Progenitor cell of endocrine pancreas (in vitro differentiated cells): ENCODE measurements at regions not wholly inside any gene's neighbourhood (a gene's known extent, or its start where the extent isn't known, plus 50 kb on each side); places are given as distances from the start of the nearest gene placed in this dataset.

Source experiments
- DNase-seq: peaks from one replicate; pipeline ENCODE4 v3.0.0; 2021; ENCODE audit warnings: low spot score; ENCODE audit not compliant: unreplicated experiment
- H3K27ac Mint-ChIP-seq: 2 replicates; pipeline ENCODE4 v1.8.0; 2021; ENCODE audit warnings: mild to moderate bottlenecking, moderate library complexity, mixed read lengths
- H3K27me3 Mint-ChIP-seq: 2 replicates; pipeline ENCODE4 v1.8.0; 2021; ENCODE audit warnings: mixed read lengths
- H3K36me3 Mint-ChIP-seq: 2 replicates; pipeline ENCODE4 v1.8.0; 2022; ENCODE audit warnings: mixed read lengths; ENCODE audit not compliant: insufficient read depth
- H3K4me1 Mint-ChIP-seq: 2 replicates; pipeline ENCODE4 v1.8.0; 2021; ENCODE audit warnings: low read depth, mixed read lengths
- H3K4me3 Mint-ChIP-seq: 2 replicates; pipeline ENCODE4 v1.8.0; 2021; ENCODE audit warnings: low read depth, mild to moderate bottlenecking, moderate library complexity, mixed read lengths
- H3K9me3 Mint-ChIP-seq: 2 replicates; pipeline ENCODE4 v1.8.0; 2021; ENCODE audit warnings: low read depth, mixed read lengths
- CTCF ChIP-seq: fragments of 200-600 bp; sonication (generic); IDR thresholded peaks from one replicate; pipeline ENCODE4 v1.5.0; 2021; ENCODE audit warnings: antibody characterized with exemption, mild to moderate bottlenecking; ENCODE audit not compliant: unreplicated experiment

GRCh38 chr6:9675122-9675521 is 739.8 kb downstream of the TFAP2A start:
- Mint-ChIP-seq H3K27me3 (no peaks in the 10 kb centered on the region), H3K4me3 (no peak overlapping the region), H3K27ac (no peak overlapping the region), H3K36me3 (no peaks in the 10 kb centered on the region), H3K4me1 (no peaks in the 10 kb centered on the region), H3K9me3 (peaks cover 4% of the 10 kb centered on the region)
- no peak for DNase-seq
- TF ChIP-seq CTCF: no peak

GRCh38 chr6:9659848-9660247 is 755.0 kb downstream of the TFAP2A start:
- Mint-ChIP-seq H3K4me1 (no peaks in the 10 kb centered on the region), H3K9me3 (no peaks in the 10 kb centered on the region), H3K4me3 (no peak overlapping the region), H3K27me3 (no peaks in the 10 kb centered on the region), H3K36me3 (no peaks in the 10 kb centered on the region), H3K27ac (no peak overlapping the region)
- no peak for DNase-seq
- no peak for TF ChIP-seq CTCF

- no peaks in the 10 kb centered on the region for H3K4me1 Mint-ChIP-seq
- no peak for DNase-seq
- no peaks in the 10 kb centered on the region for H3K36me3 Mint-ChIP-seq
- no peak overlapping the region for H3K27ac Mint-ChIP-seq
- no peak for TF ChIP-seq CTCF
- H3K4me3 Mint-ChIP-seq: no peak overlapping the region
- H3K9me3 Mint-ChIP-seq: no peaks in the 10 kb centered on the region
- H3K27me3 Mint-ChIP-seq: no peaks in the 10 kb centered on the region
Measured at GRCh38 chr6:9657994-9658393, 756.9 kb downstream of the TFAP2A start.

- no peaks in the 10 kb centered on the region for H3K9me3 Mint-ChIP-seq
- no peak for TF ChIP-seq CTCF
- no peaks in the 10 kb centered on the region for H3K36me3 Mint-ChIP-seq
- H3K27me3 Mint-ChIP-seq: no peaks in the 10 kb centered on the region
- H3K4me1 Mint-ChIP-seq: no peaks in the 10 kb centered on the region
- no peak for DNase-seq
- no peak overlapping the region for H3K4me3 Mint-ChIP-seq
- H3K27ac Mint-ChIP-seq: no peak overlapping the region
Measured at GRCh38 chr6:9647599-9647998, 767.3 kb downstream of the TFAP2A start.

GRCh38 chr6:9647071-9647445 is 767.8 kb downstream of the TFAP2A start:
- Mint-ChIP-seq H3K36me3 (no peaks in the 10 kb centered on the region), H3K27ac (no peak overlapping the region), H3K4me3 (no peak overlapping the region), H3K27me3 (no peaks in the 10 kb centered on the region), H3K9me3 (no peaks in the 10 kb centered on the region), H3K4me1 (no peaks in the 10 kb centered on the region)
- TF ChIP-seq CTCF: no peak
- no peak for DNase-seq
